ENCODE measurements at regions not wholly inside any gene's neighbourhood (a gene's known extent, or its start where the extent isn't known, plus 50 kb on each side); places are given as distances from the start of the nearest gene placed in this dataset.

DNA sequence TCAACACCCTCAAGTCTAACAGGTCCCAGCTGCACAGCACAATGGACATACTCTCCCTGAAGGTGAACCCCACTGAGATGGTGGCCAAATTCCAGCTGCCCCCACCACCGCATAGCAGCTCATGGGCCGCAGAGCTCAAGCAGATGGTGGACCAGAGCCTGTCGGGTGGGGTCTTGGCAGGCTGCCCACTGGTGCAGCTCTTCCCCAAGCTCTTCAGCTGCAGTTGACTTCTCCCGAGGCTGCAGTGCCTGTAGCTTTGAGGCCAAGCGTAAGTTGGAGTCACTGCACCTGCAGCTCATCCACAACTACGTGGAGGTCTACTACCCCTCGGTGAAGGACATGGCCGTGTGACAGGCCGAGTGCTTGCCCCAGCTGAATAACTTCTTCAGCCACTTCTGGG lies 56.6 kb upstream of the SPTLC1 start:
- no peak for TF ChIP-seq CTCF (conservative IDR thresholded peaks at IDR 0.05; ENCODE audit: low read length)
- TF ChIP-seq EZH2phosphoT487 (IDR thresholded peaks at IDR 0.05; ENCODE audit: borderline replicate concordance, low read depth, low read length), result no peak

All from OCI-LY7 (cell line).